Hypothalamus (tissue), 51 donors: ENCODE measurements at regions not wholly inside any gene's neighbourhood (a gene's known extent, or its start where the extent isn't known, plus 50 kb on each side); places are given as distances from the start of the nearest gene placed in this dataset.

Source experiments
- DNase-seq, 51 donors: peaks; one replicate each; lab custom pipeline; 2025; lab: John Stamatoyannopoulos, UW

- no peak for DNase-seq
Measured at GRCh38 chr13:84297251-84297650, 415.0 kb upstream of the SLITRK1 start.

DNA sequence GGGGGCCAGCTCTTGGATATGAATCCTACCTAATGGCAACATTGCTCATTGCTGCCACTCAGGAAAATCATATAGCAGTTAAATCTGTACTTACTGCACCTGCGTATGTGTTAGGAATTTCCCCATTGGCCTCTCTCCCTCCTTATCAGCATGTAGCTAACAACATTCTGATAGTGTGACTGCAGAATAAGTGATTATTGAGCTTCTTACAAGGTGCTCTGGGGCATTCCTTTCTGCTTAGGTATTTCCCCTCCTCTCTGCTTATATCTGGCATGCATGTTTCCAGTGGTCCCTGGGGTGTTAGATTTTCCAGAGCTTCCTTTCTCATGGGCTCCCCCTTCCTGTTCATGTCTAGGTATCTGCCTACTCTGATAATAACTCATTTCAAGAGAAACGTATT lies 414.1 kb upstream of the SLITRK1 start:
- DNase-seq = no peak

- no peak for DNase-seq
Measured at GRCh38 chr13:84294576-84294975, 412.3 kb upstream of the SLITRK1 start.

GRCh38 chr13:84290386-84290785 lies 408.1 kb upstream of the SLITRK1 start:
- no peak for DNase-seq

- DNase-seq = no peak
Measured at GRCh38 chr13:84279166-84279565, 396.9 kb upstream of the SLITRK1 start.

DNA sequence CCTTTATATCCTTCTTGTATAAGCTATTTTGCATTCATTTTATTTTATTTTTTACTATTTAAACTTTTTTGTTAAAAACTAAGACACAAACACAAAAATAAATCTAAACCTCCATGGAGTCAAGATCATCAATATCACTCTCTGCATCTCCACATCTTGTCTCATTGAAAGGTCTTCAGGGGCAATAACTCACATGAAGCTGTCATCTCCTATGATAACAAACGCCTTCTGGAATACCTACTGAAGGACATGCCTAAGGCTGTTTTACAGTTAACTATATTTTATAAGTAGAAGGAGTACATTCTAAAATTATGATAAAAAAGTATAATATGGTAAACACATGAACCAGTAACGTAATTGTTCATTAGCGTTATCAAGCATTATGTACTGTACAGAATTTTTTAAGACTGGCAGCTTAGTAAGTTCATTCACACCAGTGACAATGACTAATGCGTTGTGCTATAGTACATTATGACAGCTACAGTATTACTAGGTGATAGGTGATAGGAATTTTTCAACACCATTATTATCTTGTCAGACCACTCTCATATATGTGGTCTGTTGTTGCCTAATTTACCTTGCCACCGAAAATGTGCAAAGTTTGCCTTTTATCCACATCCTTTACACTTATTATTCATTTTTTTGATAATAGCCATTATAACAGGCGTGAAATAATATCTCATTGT lies 390.7 kb upstream of the SLITRK1 start:
- DNase-seq = no peak

DNA sequence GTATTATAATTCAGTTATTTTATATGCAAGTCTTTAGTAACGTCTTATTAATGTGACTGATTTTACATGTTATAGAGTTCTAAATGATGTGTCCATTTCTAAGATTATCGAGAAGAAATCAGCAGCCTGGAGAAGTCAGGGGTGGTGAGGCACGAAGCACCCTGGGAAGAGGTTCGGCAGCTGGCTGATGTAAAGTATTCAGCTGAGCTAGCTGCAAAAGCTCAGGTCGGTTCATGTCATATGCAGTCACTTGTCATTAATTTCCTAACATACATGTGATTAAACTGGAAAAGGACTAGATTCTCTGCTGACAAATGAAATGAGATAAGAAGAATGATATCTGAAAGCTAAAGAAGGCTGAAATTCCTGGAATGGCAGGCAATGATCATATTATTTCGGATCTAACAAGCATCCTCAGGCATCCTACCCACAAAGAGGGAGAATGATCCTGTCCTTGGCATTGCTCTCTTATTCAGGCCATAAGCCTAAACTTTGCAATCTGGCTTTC lies 383.0 kb upstream of the SLITRK1 start:
- no peak for DNase-seq

DNA sequence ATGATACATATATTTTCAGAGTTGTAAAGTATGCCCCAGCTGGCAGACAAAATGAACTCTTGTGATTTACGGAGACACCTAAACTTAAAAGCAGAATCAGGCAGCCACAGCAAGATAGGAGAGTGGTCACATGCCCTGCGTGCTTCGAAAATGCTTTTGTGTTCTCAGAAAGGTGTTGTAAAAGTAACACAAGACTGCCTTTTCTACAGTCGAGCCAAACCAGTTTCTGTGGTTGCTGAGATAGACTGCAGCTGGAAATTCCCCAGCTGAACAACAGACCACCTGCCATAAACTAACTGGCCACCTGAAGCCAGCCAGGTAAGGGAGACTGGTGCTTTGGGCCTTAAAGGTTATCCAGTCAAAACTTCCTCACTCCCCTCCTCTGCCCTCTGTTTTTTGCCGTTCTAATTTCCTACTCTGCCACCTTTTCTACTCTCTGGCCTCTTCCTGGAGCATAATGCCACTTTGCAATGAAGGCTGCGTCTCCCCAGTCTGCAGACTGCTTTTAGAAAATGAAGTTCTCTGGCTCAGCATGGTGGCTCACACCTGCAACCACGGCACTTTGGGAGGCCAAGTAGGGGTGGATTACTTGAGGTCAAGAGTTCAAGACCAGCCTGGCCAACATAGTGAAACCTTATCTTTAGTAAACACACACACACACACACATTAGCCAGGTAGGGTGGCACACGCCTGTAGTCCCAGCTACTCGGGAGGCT lies 381.2 kb upstream of the SLITRK1 start:
- DNase-seq = no peak

DNA sequence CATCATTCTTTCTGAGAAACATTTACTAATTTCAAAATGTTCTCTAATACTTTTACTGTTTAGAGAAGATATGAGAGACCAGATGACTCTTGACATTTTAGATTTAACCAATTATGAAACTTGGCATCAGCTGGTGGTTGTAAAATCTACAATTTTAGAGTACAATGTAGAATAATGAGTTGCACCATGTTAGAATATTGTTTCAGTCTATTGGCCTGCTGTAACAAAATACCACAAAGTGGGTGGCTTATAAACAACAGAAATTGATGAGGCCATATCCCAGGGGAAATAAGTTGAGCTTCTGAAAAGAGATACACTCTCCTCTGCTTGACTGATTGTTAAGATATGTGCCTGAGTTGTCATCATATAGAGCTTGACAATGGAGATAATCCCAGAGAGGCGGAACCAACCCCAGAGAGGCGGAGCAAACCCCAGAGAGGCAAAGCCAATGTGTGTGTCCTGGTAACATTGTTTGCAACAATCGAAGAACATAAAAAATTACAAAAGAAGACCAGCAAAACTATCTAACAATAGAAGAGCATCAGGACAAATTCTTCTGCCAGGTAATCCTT lies 373.0 kb upstream of the SLITRK1 start:
- no peak for DNase-seq

- DNase-seq = no peak
Measured at GRCh38 chr13:84249463-84249862, 367.2 kb upstream of the SLITRK1 start.

DNA sequence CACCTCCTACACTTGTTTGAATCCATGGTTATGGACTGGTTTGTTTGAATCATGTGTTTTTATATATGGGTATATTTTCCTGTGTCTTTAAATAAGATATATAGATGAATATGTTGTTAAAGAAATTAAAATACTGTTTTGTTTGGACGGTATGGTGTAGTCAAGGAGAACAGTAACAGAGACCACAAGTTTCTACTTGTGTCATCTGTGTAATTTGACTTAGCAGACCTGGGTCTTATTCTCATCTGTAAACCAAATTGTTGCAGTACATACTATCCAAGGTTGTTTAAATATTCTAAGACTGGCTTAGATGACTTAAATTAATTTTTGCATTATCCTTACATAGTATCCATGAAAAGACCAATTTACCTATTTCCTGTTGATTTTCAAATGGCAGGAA lies 361.1 kb upstream of the SLITRK1 start:
- no peak for DNase-seq

DNA sequence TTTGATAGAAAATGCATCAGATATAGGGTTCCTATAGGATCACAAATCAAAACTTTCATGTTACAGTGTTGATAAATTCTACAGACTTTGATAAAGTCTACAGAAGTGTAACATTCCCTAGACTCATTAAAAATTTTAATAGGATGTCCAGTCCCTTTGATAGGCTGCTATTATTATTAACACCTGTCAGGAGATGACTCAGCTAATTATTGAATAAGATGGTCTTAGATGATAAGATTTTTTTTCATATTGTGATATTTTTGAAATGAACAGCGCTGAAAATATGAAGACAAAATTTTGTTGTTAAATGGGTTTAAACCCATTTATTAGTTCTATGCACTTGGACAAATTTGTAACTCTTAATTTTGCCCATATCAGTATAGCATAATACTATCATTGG lies 356.8 kb upstream of the SLITRK1 start:
- no peak for DNase-seq

GRCh38 chr13:84238381-84238780 lies 356.1 kb upstream of the SLITRK1 start:
- no peak for DNase-seq

DNA sequence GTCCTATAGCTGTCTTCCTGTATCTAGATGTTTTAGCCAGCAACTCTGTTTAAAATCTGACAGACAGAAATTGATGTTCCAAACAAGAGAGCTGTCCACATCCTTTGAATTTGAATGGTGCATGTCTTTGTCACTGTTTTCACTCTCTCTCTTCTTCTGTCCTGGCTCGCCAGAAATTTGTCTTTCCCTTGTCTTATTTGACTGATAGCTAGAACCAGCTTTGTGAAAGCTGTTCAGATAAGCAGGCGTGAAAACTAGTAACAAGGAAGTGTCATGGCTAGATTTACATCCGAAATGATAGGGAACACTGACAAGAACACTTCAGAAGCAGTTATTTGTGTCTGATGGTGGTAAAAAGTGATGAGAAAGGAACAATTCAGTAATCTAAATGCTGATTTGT lies 354.9 kb upstream of the SLITRK1 start:
- DNase-seq = no peak

DNA sequence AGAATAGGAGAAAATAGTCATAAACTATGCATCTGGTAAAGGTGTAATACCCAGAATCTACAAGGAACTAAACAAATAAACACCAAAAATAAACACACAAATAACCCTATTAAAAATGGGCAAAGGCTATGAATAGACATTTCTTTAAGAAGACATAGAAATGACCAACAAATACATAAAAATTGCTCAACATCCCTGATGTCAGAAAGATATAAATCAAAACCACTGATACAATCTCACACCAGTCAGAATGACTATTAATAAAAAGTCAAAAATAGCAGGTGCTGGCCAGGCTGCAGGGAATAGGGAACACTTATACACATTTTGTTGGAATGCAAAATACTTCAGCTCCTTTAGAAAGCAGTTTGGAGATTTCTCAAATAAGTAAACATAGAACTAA lies 352.1 kb upstream of the SLITRK1 start:
- DNase-seq = no peak

DNA sequence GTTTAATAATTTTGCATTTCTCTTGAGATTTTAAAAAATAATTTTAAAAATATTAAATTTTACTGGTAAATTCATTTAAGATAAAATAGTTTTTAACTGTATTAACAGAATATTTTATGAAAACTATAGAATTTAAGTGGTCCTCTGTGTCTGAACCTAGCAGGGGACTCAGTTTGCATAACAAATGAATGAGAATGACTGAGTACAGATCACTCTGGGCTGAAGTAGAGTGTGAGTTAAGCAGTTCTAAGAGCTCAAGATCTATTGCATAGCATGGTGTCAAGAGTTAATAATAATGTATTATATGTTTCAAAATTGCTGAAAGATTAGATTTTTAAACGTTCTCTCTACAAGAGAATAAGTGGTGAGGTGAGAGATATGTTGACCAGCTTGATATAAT lies 348.3 kb upstream of the SLITRK1 start:
- no peak for DNase-seq

- no peak for DNase-seq
Measured at GRCh38 chr13:84211048-84211447, 328.8 kb upstream of the SLITRK1 start.

DNA sequence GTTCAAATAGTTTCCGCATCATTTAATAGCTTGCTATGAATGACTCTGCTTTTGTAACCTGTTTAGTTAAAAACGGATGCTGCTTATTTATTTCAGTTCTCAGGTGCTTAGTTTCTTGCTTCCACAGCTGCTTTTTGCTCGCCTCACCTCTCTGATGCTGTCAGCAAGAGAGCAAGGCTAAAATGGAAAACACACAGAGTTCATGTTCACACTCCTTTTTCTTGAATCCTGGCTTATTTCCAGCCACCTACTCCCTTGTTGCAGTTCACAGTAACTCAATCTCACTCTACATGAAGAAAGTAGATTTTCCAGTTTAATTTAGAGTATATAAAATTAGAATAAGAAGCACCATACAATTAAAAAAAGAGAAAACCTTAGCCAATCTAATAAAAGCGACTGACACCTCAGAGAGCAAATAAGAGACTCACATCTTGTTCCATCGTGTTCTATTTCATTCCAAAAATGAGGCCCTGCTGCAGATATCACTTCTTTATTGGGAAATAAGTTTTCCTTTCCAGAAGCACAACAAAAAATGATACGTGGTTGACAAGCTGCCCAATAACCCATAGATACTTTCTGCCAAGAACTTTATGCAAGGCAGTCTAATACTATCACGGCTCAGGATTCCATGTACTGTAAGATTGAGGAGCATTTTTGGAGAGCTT lies 326.1 kb upstream of the SLITRK1 start:
- DNase-seq = peak in 1 of 51 donors; percentile 10

- no peak for DNase-seq
Measured at GRCh38 chr13:84207509-84207908, 325.2 kb upstream of the SLITRK1 start.

DNA sequence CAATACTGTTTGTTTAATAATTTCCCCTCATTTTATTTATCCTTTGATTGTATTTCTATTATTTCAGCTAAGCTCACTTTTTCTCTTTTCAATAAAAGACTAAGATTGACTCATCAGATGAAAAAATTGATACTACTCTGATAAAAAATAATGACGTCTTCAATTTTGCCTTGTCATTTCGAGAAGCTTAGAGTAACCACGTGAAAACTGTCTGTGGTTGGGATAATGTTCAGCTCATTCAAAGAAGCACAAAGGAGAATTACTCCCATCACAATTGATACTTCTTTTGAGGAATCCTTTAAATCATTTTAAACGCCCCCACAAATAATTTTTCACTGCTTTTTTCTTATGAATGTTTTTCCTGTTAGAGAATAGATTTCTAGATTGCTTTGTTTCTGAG lies 318.7 kb upstream of the SLITRK1 start:
- DNase-seq = no peak

- DNase-seq = no peak
Measured at GRCh38 chr13:84192125-84192524, 309.9 kb upstream of the SLITRK1 start.
